ENCODE measurements at regions not wholly inside any gene's neighbourhood (a gene's known extent, or its start where the extent isn't known, plus 50 kb on each side); places are given as distances from the start of the nearest gene placed in this dataset.
"Not testable (repeated sequence)": the region's sequence is repeated elsewhere in the genome, so short reads cannot be mapped to it uniquely, and the experiment has no call there.

- H3K18ac ChIP-seq (ENCODE audit: low read depth in 1 of 2, low read length in 2 of 2), result no peak overlapping the region
- no peak overlapping the region for H2BK12ac ChIP-seq (ENCODE audit: low read length in 2 of 2)
- H3K14ac ChIP-seq (ENCODE audit: low read length in 2 of 2), result no peak overlapping the region
- H3K23ac ChIP-seq (ENCODE audit: low read length in 2 of 2), result no peak overlapping the region
- H3K9me3 ChIP-seq (ENCODE audit: control insufficient read depth, low read length), result no peaks in the 10 kb centered on the region
- H3K4me2 ChIP-seq (ENCODE audit: low read length, poor library complexity, severe bottlenecking), result no peak overlapping the region
- no peaks in the 10 kb centered on the region for H3K4me1 ChIP-seq (ENCODE audit: control insufficient read depth, insufficient read depth, low read depth, low read length)
- H2AFZ ChIP-seq (ENCODE audit: low read depth, low read length), result no peak overlapping the region
- no peak overlapping the region for H3K4me3 ChIP-seq (ENCODE audit: insufficient read depth in 1 of 2, low read depth in 1 of 2, low read length in 2 of 2)
- H4K8ac ChIP-seq (ENCODE audit: low read length), result no peak overlapping the region
- H3K27ac ChIP-seq (ENCODE audit: low read length, poor library complexity, severe bottlenecking), result no peak overlapping the region
- DNase-seq, result no peak
- no peak overlapping the region for H2BK15ac ChIP-seq (ENCODE audit: low read depth, poor library complexity, severe bottlenecking)
- no peak overlapping the region for H2BK120ac ChIP-seq (ENCODE audit: low read depth, low read length)
- no peaks in the 10 kb centered on the region for H3K79me1 ChIP-seq (replicated peaks; ENCODE audit: low read length, poor library complexity, severe bottlenecking)
- 86% methylated on average over 2 of the region's 2 CpGs for WGBS
- H2BK5ac ChIP-seq (ENCODE audit: low read depth, low read length, poor library complexity, severe bottlenecking), result no peak overlapping the region
- no peak overlapping the region for H3K9ac ChIP-seq (ENCODE audit: low read length)
- H3K4ac ChIP-seq (ENCODE audit: low read depth in 1 of 2, low read length in 2 of 2), result no peak overlapping the region
- H3K36me3 ChIP-seq (ENCODE audit: control insufficient read depth in 1 of 2, insufficient read depth in 2 of 2, low read depth in 1 of 2, low read length in 2 of 2), result no peaks in the 10 kb centered on the region
- no peak overlapping the region for H4K91ac ChIP-seq (ENCODE audit: low read length)
- H2AK5ac ChIP-seq (ENCODE audit: low read length, severe bottlenecking), result no peak overlapping the region
- no peaks in the 10 kb centered on the region for H3K27me3 ChIP-seq (ENCODE audit: control insufficient read depth in 1 of 2, insufficient read depth in 1 of 2, low read length in 2 of 2)
Observed at GRCh38 chr6:15184441-15184861, 61.4 kb upstream of the JARID2 start.

GRCh38 chr6:15185111-15185510 is 60.8 kb upstream of the JARID2 start:
- H3K4me1 ChIP-seq (ENCODE audit: control insufficient read depth, insufficient read depth, low read depth, low read length), result not testable (repeated sequence)
- 100% methylated on average over 3 of the region's 8 CpGs for WGBS

GRCh38 chr6:15193451-15193850 is 52.4 kb upstream of the JARID2 start:
- not testable (repeated sequence) for H3K4me2 ChIP-seq (ENCODE audit: low read length, poor library complexity, severe bottlenecking); H2AFZ ChIP-seq (ENCODE audit: low read depth, low read length); H3K27me3 ChIP-seq (ENCODE audit: control insufficient read depth in 1 of 2, insufficient read depth in 1 of 2, low read length in 2 of 2); H3K27ac ChIP-seq (ENCODE audit: low read length, poor library complexity, severe bottlenecking); H3K9ac ChIP-seq (ENCODE audit: low read length); H3K4me3 ChIP-seq (ENCODE audit: insufficient read depth in 1 of 2, low read depth in 1 of 2, low read length in 2 of 2); H2BK15ac ChIP-seq (ENCODE audit: low read depth, poor library complexity, severe bottlenecking); H3K4me1 ChIP-seq (ENCODE audit: control insufficient read depth, insufficient read depth, low read depth, low read length); H2BK120ac ChIP-seq (ENCODE audit: low read depth, low read length); H3K4ac ChIP-seq (ENCODE audit: low read depth in 1 of 2, low read length in 2 of 2); H3K14ac ChIP-seq (ENCODE audit: low read length in 2 of 2); H2AK5ac ChIP-seq (ENCODE audit: low read length, severe bottlenecking); H3K79me1 ChIP-seq (replicated peaks; ENCODE audit: low read length, poor library complexity, severe bottlenecking); H3K9me3 ChIP-seq (ENCODE audit: control insufficient read depth, low read length); H3K36me3 ChIP-seq (ENCODE audit: control insufficient read depth in 1 of 2, insufficient read depth in 2 of 2, low read depth in 1 of 2, low read length in 2 of 2); H3K23ac ChIP-seq (ENCODE audit: low read length in 2 of 2); H2BK12ac ChIP-seq (ENCODE audit: low read length in 2 of 2); DNase-seq; H4K91ac ChIP-seq (ENCODE audit: low read length); H3K18ac ChIP-seq (ENCODE audit: low read depth in 1 of 2, low read length in 2 of 2); H2BK5ac ChIP-seq (ENCODE audit: low read depth, low read length, poor library complexity, severe bottlenecking); H4K8ac ChIP-seq (ENCODE audit: low read length)
- 95% methylated on average over 8 of the region's 10 CpGs for WGBS

More at GRCh38 chr6:15185111-15185510, 60.8 kb upstream of the JARID2 start:
- H3K9ac ChIP-seq (ENCODE audit: low read length); H2AK5ac ChIP-seq (ENCODE audit: low read length, severe bottlenecking); H3K79me1 ChIP-seq (replicated peaks; ENCODE audit: low read length, poor library complexity, severe bottlenecking); H2BK5ac ChIP-seq (ENCODE audit: low read depth, low read length, poor library complexity, severe bottlenecking); H3K9me3 ChIP-seq (ENCODE audit: control insufficient read depth, low read length); H3K23ac ChIP-seq (ENCODE audit: low read length in 2 of 2); H2BK12ac ChIP-seq (ENCODE audit: low read length in 2 of 2); H3K4me3 ChIP-seq (ENCODE audit: insufficient read depth in 1 of 2, low read depth in 1 of 2, low read length in 2 of 2); H4K8ac ChIP-seq (ENCODE audit: low read length); H3K27me3 ChIP-seq (ENCODE audit: control insufficient read depth in 1 of 2, insufficient read depth in 1 of 2, low read length in 2 of 2); H2BK120ac ChIP-seq (ENCODE audit: low read depth, low read length); H3K4me2 ChIP-seq (ENCODE audit: low read length, poor library complexity, severe bottlenecking); H3K36me3 ChIP-seq (ENCODE audit: control insufficient read depth in 1 of 2, insufficient read depth in 2 of 2, low read depth in 1 of 2, low read length in 2 of 2); H4K91ac ChIP-seq (ENCODE audit: low read length); H3K4ac ChIP-seq (ENCODE audit: low read depth in 1 of 2, low read length in 2 of 2); H3K18ac ChIP-seq (ENCODE audit: low read depth in 1 of 2, low read length in 2 of 2); H2BK15ac ChIP-seq (ENCODE audit: low read depth, poor library complexity, severe bottlenecking); DNase-seq; H3K14ac ChIP-seq (ENCODE audit: low read length in 2 of 2); H3K27ac ChIP-seq (ENCODE audit: low read length, poor library complexity, severe bottlenecking); H2AFZ ChIP-seq (ENCODE audit: low read depth, low read length): not testable (repeated sequence)

GRCh38 chr6:15194453-15194852 is 51.4 kb upstream of the JARID2 start:
- no peak overlapping the region for H3K14ac ChIP-seq (ENCODE audit: low read length in 2 of 2)
- no peak overlapping the region for H4K8ac ChIP-seq (ENCODE audit: low read length)
- no peak overlapping the region for H2AK5ac ChIP-seq (ENCODE audit: low read length, severe bottlenecking)
- no peaks in the 10 kb centered on the region for H3K79me1 ChIP-seq (replicated peaks; ENCODE audit: low read length, poor library complexity, severe bottlenecking)
- no peak for DNase-seq
- no peak overlapping the region for H3K18ac ChIP-seq (ENCODE audit: low read depth in 1 of 2, low read length in 2 of 2)
- H2BK120ac ChIP-seq (ENCODE audit: low read depth, low read length), result no peak overlapping the region
- no peaks in the 10 kb centered on the region for H3K27me3 ChIP-seq (ENCODE audit: control insufficient read depth in 1 of 2, insufficient read depth in 1 of 2, low read length in 2 of 2)
- H3K4me3 ChIP-seq (ENCODE audit: insufficient read depth in 1 of 2, low read depth in 1 of 2, low read length in 2 of 2), result no peak overlapping the region
- no peak overlapping the region for H3K4ac ChIP-seq (ENCODE audit: low read depth in 1 of 2, low read length in 2 of 2)
- H4K91ac ChIP-seq (ENCODE audit: low read length), result no peak overlapping the region
- no peak overlapping the region for H3K9ac ChIP-seq (ENCODE audit: low read length)
- no peaks in the 10 kb centered on the region for H3K9me3 ChIP-seq (ENCODE audit: control insufficient read depth, low read length)
- no peak overlapping the region for H2AFZ ChIP-seq (ENCODE audit: low read depth, low read length)
- H3K27ac ChIP-seq (ENCODE audit: low read length, poor library complexity, severe bottlenecking), result no peak overlapping the region
- no peaks in the 10 kb centered on the region for H3K36me3 ChIP-seq (ENCODE audit: control insufficient read depth in 1 of 2, insufficient read depth in 2 of 2, low read depth in 1 of 2, low read length in 2 of 2)
- H3K23ac ChIP-seq (ENCODE audit: low read length in 2 of 2), result no peak overlapping the region
- no peaks in the 10 kb centered on the region for H3K4me1 ChIP-seq (ENCODE audit: control insufficient read depth, insufficient read depth, low read depth, low read length)
- H3K4me2 ChIP-seq (ENCODE audit: low read length, poor library complexity, severe bottlenecking), result no peak overlapping the region
- H2BK15ac ChIP-seq (ENCODE audit: low read depth, poor library complexity, severe bottlenecking), result no peak overlapping the region
- whole genome bisulfite sequencing, result 96% methylated on average over 4 of the region's 4 CpGs
- H2BK5ac ChIP-seq (ENCODE audit: low read depth, low read length, poor library complexity, severe bottlenecking), result no peak overlapping the region
- H2BK12ac ChIP-seq (ENCODE audit: low read length in 2 of 2), result no peak overlapping the region

All from mesenchymal stem cell (in vitro differentiated cells and primary cell).